ENCODE measurements at regions not wholly inside any gene's neighbourhood (a gene's known extent, or its start where the extent isn't known, plus 50 kb on each side); places are given as distances from the start of the nearest gene placed in this dataset.

- no peak for TF ChIP-seq CTCF (IDR thresholded peaks at IDR 0.05; ENCODE audit: low read depth, low read length)
- no peak for TF ChIP-seq EZH2phosphoT487 (IDR thresholded peaks at IDR 0.05; ENCODE audit: low read depth)
Observed at GRCh38 chr21:25161571-25161970, 445.7 kb downstream of the MRPL39 start.

Data from OCI-LY3 (cell line).